ES-I3 (cell line): ENCODE measurements at regions not wholly inside any gene's neighbourhood (a gene's known extent, or its start where the extent isn't known, plus 50 kb on each side); places are given as distances from the start of the nearest gene placed in this dataset.

Source experiments
- H3K36me3 ChIP-seq: 2 replicates; pipeline ENCODE4 v1.6.1; 2013; ENCODE audit warnings: mild to moderate bottlenecking, low read length, control low read depth, moderate library complexity; ENCODE audit not compliant: insufficient read depth
- H3K4me1 ChIP-seq: 2 replicates; pipeline ENCODE4 v1.6.1; 2013; ENCODE audit warnings: mild to moderate bottlenecking, control low read depth, low read length; ENCODE audit not compliant: insufficient read depth
- H3K9ac ChIP-seq: 2 replicates; pipeline ENCODE4 v1.6.1; 2013; ENCODE audit warnings: low read depth, mild to moderate bottlenecking, low read length, moderate library complexity
- H3K9me3 ChIP-seq: 2 replicates; pipeline ENCODE4 v1.6.1; 2013; ENCODE audit warnings: mild to moderate bottlenecking, low read length, moderate library complexity; ENCODE audit not compliant: control insufficient read depth, insufficient read depth

DNA sequence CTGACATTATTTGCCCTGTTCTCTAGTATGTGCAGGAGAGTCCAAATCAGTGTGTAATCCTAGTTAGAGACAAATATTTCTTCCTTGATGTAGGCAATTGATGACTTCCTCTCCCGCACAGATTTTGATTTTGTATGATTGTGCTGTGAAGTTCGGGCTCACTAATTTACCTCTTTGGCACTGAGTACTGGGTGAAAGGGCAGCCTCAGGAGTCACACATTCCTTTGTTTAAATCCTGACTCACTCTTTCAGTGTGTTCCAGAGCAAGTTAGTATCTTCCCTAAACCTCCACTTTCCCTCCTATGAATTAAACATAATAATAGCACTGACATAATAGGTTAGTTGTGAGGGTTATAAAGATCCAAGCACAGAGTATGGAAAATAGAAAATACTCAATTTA is 269.7 kb downstream of the ISL1 start:
- Histone ChIP-seq H3K9me3 (no peaks in the 10 kb centered on the region), H3K36me3 (no peaks in the 10 kb centered on the region), H3K4me1 (peaks cover 9% of the 10 kb centered on the region), H3K9ac (no peak overlapping the region)

DNA sequence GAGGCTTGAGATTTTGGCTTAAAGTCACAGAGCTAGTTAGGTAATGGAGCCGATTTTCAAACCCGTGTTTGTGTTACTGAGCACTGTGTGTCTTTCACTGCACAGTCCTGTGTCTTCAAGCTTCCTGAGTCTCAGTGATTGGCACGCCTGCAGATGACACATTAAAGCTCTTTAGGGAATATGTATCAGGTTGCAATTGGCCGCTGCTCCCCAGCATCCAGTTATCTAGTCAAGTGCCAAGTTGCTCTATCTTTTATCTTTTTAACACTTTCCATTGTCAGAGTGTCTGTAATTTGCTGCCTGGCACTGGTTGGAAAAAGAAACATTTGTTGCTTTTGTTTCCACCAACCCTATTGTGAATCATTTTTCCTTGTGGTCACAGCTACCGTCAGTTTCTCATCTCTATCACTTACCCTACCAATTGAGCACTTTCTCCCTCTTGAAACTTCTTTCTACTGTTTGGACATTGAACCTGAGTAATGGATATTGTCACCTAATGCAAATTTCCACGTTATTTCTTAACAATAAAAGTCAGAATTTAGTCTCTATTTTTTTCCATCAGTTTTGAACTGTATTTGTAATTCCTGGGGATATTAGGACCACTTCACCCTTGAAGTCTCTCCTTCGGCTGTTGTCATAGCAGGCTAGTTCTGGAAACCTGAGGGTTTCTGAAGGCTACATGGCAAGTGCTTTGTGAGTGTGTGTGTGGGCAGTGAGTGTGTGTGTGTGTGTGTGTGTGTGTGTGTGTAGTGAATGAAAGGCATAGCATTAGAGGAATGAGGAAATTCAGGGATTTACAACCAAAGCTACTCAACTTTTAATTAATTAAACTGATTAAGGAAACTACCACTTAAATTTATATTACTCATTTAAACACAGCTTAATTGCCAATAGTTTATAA is 274.3 kb downstream of the ISL1 start:
- no peak overlapping the region for H3K9ac ChIP-seq
- no peaks in the 10 kb centered on the region for H3K36me3 ChIP-seq
- no peaks in the 10 kb centered on the region for H3K9me3 ChIP-seq
- peaks cover 8% of the 10 kb centered on the region for H3K4me1 ChIP-seq

GRCh38 chr5:51661646-51662265 is 278.5 kb downstream of the ISL1 start:
- Histone ChIP-seq H3K9me3 (no peaks in the 10 kb centered on the region), H3K36me3 (no peaks in the 10 kb centered on the region), H3K9ac (no peak overlapping the region), H3K4me1 (no peaks in the 10 kb centered on the region)

- H3K9ac ChIP-seq = no peak overlapping the region
- H3K4me1 ChIP-seq = no peaks in the 10 kb centered on the region
- H3K36me3 ChIP-seq = no peaks in the 10 kb centered on the region
- H3K9me3 ChIP-seq = no peaks in the 10 kb centered on the region
These were observed 281.4 kb downstream of the ISL1 start for GRCh38 chr5:51664491-51665250.

GRCh38 chr5:51665251-51665593 is 282.0 kb downstream of the ISL1 start:
- Histone ChIP-seq H3K9ac (no peak overlapping the region), H3K4me1 (no peaks in the 10 kb centered on the region), H3K9me3 (no peaks in the 10 kb centered on the region), H3K36me3 (no peaks in the 10 kb centered on the region)

DNA sequence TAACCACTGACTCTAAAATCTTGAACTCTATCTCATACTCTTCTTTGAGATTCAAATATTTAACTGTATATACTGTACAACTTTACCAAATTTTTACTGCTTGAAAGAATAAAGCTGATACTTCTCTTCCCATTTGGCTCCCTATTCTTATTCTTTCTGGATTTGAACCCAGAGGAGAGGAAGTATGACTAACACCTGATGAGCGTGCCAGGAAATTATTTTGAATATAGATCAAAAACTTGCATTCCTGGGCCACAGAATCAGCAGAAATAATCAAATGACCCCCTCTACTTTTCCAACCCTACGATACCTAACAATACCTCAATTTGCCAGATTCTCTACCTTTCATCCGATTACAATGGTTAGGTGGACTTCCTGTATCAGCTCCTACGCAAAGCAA is 285.8 kb downstream of the ISL1 start:
- H3K4me1 ChIP-seq = no peaks in the 10 kb centered on the region
- no peaks in the 10 kb centered on the region for H3K36me3 ChIP-seq
- no peak overlapping the region for H3K9ac ChIP-seq
- no peaks in the 10 kb centered on the region for H3K9me3 ChIP-seq

DNA sequence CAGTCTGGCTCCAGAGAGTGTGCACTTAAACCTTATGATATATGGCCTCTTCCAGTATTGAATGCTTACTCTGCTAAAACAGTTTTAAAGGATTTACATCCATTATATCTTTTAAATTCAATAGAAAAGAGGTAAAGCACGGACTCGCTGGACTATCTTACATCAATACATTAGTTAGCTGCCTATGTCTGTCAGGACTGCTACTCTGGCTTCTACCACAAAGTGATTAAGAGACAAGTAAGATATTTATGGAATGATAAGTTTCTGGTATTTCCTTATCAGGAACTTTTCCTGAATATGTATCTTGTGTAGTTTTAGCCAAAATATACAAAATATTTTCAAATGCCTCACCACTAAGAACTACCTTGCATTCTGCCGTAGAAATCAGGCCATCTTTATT is 295.1 kb downstream of the ISL1 start:
- no peaks in the 10 kb centered on the region for H3K4me1 ChIP-seq
- H3K9me3 ChIP-seq = no peaks in the 10 kb centered on the region
- no peak overlapping the region for H3K9ac ChIP-seq
- H3K36me3 ChIP-seq = no peaks in the 10 kb centered on the region

DNA sequence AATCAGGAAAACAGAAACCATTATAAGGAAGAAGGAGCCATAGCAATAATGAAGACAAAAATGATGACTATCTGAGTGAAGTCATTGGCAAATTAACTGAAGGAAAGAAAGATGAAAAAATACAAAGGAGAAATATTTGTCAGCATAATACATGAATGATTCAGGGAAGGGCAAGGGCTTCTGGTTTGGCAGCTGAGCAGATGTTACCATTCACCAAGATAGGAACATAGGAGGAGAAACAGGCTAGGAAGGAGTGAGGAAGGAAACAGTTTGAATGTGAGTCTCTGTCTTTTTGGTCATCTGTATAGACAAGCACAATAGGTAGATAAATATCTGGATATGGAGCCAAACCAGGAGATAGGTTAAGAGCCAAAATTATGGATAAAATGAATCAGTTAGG is 296.0 kb downstream of the ISL1 start:
- H3K9ac ChIP-seq = no peak overlapping the region
- no peaks in the 10 kb centered on the region for H3K36me3 ChIP-seq
- H3K4me1 ChIP-seq = no peaks in the 10 kb centered on the region
- H3K9me3 ChIP-seq = no peaks in the 10 kb centered on the region

DNA sequence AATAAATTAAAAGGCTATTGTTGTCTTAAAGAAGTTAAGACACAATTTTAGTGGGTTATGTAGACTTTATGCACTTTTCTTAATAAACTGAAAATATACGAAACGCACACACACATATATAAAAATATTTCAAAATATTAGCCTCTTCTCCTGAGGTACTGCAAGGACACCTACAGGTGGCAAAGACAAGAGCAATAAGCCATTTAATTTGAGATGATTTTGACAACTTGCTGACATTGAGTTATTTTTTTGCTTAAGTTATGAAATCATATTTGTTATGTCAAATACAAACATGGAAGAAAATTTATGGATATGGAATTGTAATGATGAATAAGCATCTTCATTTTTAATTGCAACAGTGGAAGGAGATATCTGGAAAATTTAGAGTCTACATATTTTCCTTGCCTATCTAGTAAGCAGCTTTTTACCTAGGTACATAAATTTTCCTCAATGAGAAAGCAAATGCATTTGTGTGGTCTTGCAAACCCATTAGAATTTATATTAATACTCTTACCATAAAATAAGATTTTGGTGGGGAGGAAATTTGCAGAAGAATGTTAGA is 301.6 kb downstream of the ISL1 start:
- Histone ChIP-seq H3K36me3 (no peaks in the 10 kb centered on the region), H3K9me3 (no peaks in the 10 kb centered on the region), H3K4me1 (no peaks in the 10 kb centered on the region; the same call in 1 of the 2 replicates), H3K9ac (no peak overlapping the region)

- Histone ChIP-seq H3K9me3 (no peaks in the 10 kb centered on the region), H3K36me3 (no peaks in the 10 kb centered on the region), H3K9ac (no peak overlapping the region), H3K4me1 (no peaks in the 10 kb centered on the region; the same call in 1 of the 2 replicates)
These were observed 302.2 kb downstream of the ISL1 start for GRCh38 chr5:51685419-51685818.

DNA sequence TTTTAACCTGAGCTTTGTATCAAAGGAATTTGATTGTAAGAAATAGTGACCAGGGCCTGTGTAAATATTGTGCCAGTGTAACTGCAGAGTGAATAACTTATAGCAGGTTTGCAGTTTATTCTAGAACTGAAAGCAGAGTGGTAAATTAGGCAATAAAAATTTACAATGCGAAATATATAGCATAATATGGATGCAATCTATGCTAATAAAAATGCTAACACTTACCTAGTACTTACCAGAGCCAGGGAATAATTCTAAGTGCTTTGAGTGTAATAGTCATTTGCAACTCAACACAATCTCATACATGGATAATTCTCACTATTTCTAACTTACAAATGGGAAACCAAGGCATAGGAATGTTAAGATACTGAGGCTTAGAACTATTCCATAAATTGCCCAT is 303.4 kb downstream of the ISL1 start:
- H3K4me1 ChIP-seq = no peaks in the 10 kb centered on the region; the same call in 1 of the 2 replicates
- no peaks in the 10 kb centered on the region for H3K36me3 ChIP-seq
- H3K9ac ChIP-seq = no peak overlapping the region
- no peaks in the 10 kb centered on the region for H3K9me3 ChIP-seq

DNA sequence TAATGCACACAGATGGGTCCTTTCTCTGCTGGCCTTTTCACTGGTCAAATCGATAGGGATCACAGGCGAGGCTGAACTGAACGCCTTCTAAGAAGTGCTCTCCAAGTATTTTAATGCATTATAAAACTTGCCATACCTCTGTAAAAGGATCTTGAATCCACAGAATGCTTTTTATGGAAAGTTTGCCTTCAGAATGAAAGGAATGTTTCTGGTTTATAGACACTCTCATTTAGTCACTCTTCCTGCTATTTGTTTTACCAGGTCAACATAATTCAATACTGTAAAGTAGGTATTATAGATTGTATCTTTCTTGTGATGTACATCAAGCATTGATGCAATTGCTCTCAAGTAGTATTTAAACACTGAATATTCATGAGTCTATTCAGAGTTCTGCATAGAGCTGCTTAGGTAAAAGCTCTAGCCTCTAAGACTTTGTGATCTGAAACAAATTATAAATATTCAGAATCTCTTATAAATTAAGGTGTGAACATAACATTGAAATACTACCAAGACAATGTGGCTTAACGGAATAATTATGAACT is 308.4 kb downstream of the ISL1 start:
- Histone ChIP-seq H3K4me1 (no peaks in the 10 kb centered on the region), H3K9ac (no peak overlapping the region), H3K9me3 (no peaks in the 10 kb centered on the region), H3K36me3 (no peaks in the 10 kb centered on the region)

- H3K36me3 ChIP-seq = no peaks in the 10 kb centered on the region
- H3K4me1 ChIP-seq = no peaks in the 10 kb centered on the region
- no peak overlapping the region for H3K9ac ChIP-seq
- no peaks in the 10 kb centered on the region for H3K9me3 ChIP-seq
These were observed 311.6 kb downstream of the ISL1 start for GRCh38 chr5:51694826-51695225.

DNA sequence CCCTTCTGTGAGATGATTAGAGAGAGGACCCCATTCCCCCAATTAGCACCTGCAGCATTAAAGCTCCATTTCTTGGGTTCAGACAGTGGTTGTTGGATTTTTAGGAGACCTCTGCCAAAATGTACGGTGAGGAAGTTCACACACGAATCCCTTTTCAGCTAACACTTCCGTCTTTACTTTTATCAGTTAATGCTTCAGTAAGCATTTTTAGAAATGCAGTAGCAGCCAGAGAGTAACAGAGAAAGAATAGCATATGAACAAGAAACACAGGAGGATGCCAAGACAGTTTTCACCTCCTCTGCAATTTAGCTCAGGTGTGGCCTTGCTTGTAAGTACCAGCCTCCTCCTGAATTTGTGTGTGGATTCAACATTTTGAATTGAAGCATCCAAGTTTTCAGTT is 312.9 kb downstream of the ISL1 start:
- Histone ChIP-seq H3K36me3 (no peaks in the 10 kb centered on the region), H3K9ac (no peak overlapping the region), H3K9me3 (no peaks in the 10 kb centered on the region), H3K4me1 (no peaks in the 10 kb centered on the region)
